ENCODE measurements at regions not wholly inside any gene's neighbourhood (a gene's known extent, or its start where the extent isn't known, plus 50 kb on each side); places are given as distances from the start of the nearest gene placed in this dataset.
"Not testable (repeated sequence)": the region's sequence is repeated elsewhere in the genome, so short reads cannot be mapped to it uniquely, and the experiment has no call there.

- Histone ChIP-seq H3K9me2 (replicated peaks; ENCODE audit: low read length) (no peaks in the 10 kb centered on the region), H3K27ac (ENCODE audit: low read length) (no peak overlapping the region), H3F3A (ENCODE audit: low read length, unreplicated experiment) (no peaks in the 10 kb centered on the region), H3K36me3 (ENCODE audit: low read depth, low read length) (no peaks in the 10 kb centered on the region), H2AFZ (ENCODE audit: low read length) (no peak overlapping the region), H3K4me2 (ENCODE audit: low read length) (no peak overlapping the region), H3K79me2 (ENCODE audit: low read length) (no peaks in the 10 kb centered on the region), H3K4me3 (ENCODE audit: low read length) (no peak overlapping the region), H3K4me1 (ENCODE audit: insufficient read depth, low read length) (no peaks in the 10 kb centered on the region), H3K9ac (ENCODE audit: low read length) (no peak overlapping the region), H3K9me3 (ENCODE audit: low read length) (no peaks in the 10 kb centered on the region), H4K20me1 (ENCODE audit: low read length) (no peaks in the 10 kb centered on the region), H3K27me3 (ENCODE audit: low read length) (peaks cover 12% of the 10 kb centered on the region)
- ATAC-seq = no peak
- no peak for DNase-seq
- ChIA-PET CTCF (no interaction called here), POLR2A (ENCODE audit: unreplicated experiment) (no interaction called here)
- no peak for TF ChIP-seq CTCF (conservative IDR thresholded peaks at IDR 0.05; ENCODE audit: low read depth, low read length)
- no peak for TF ChIP-seq EZH2phosphoT487 (IDR thresholded peaks at IDR 0.05; ENCODE audit: borderline replicate concordance, low read length)
- no peak for TF ChIP-seq EZH2 (IDR thresholded peaks at IDR 0.05; ENCODE audit: low read length, unreplicated experiment)
- no TSS peak for BruUV-seq (replicated peaks)
- intact Hi-C loops (cut with micrococcal nuclease) = no loop called here
These were observed 121.6 kb upstream of the SDK1 start for GRCh38 chr7:3179456-3179855.

GRCh38 chr7:3180604-3181003, 120.4 kb upstream of the SDK1 start:
- Histone ChIP-seq H3K9me2 (replicated peaks; ENCODE audit: low read length) (no peaks in the 10 kb centered on the region), H2AFZ (ENCODE audit: low read length) (no peak overlapping the region), H3K9me3 (ENCODE audit: low read length) (no peaks in the 10 kb centered on the region), H3K4me2 (ENCODE audit: low read length) (no peak overlapping the region), H3K36me3 (ENCODE audit: low read depth, low read length) (no peaks in the 10 kb centered on the region), H3K9ac (ENCODE audit: low read length) (no peak overlapping the region), H4K20me1 (ENCODE audit: low read length) (no peaks in the 10 kb centered on the region), H3K4me1 (ENCODE audit: insufficient read depth, low read length) (no peaks in the 10 kb centered on the region), H3F3A (ENCODE audit: low read length, unreplicated experiment) (no peaks in the 10 kb centered on the region), H3K4me3 (ENCODE audit: low read length) (no peak overlapping the region), H3K79me2 (ENCODE audit: low read length) (no peaks in the 10 kb centered on the region), H3K27ac (ENCODE audit: low read length) (no peak overlapping the region), H3K27me3 (ENCODE audit: low read length) (peaks cover 12% of the 10 kb centered on the region)
- CTCF ChIA-PET = no interaction called here
- TF ChIP-seq CTCF (conservative IDR thresholded peaks at IDR 0.05; ENCODE audit: low read depth, low read length) (no peak), EZH2 (IDR thresholded peaks at IDR 0.05; ENCODE audit: low read length, unreplicated experiment) (no peak)
- no peak for DNase-seq
- POLR2A ChIA-PET (ENCODE audit: unreplicated experiment) = no interaction called here
- no TSS peak for BruUV-seq (replicated peaks)
- ATAC-seq = no peak
- intact Hi-C loops (cut with micrococcal nuclease) = no loop called here

GRCh38 chr7:3182055-3182454, 119.0 kb upstream of the SDK1 start:
- BruUV-seq (replicated peaks); H3K4me2 ChIP-seq (ENCODE audit: low read length); H4K20me1 ChIP-seq (ENCODE audit: low read length); H3K9me2 ChIP-seq (replicated peaks; ENCODE audit: low read length); POLR2A ChIA-PET (ENCODE audit: unreplicated experiment); H3K4me3 ChIP-seq (ENCODE audit: low read length); H3K9me3 ChIP-seq (ENCODE audit: low read length); H3K9ac ChIP-seq (ENCODE audit: low read length); ATAC-seq; H3K36me3 ChIP-seq (ENCODE audit: low read depth, low read length); H3F3A ChIP-seq (ENCODE audit: low read length, unreplicated experiment); DNase-seq; H3K4me1 ChIP-seq (ENCODE audit: insufficient read depth, low read length); H3K79me2 ChIP-seq (ENCODE audit: low read length); intact Hi-C loops (cut with micrococcal nuclease); H2AFZ ChIP-seq (ENCODE audit: low read length); CTCF ChIA-PET; H3K27ac ChIP-seq (ENCODE audit: low read length): not testable (repeated sequence)
- H3K27me3 ChIP-seq (ENCODE audit: low read length) = peaks cover 12% of the 10 kb centered on the region

All from PC-3 (cell line).